ENCODE measurements at regions not wholly inside any gene's neighbourhood (a gene's known extent, or its start where the extent isn't known, plus 50 kb on each side); places are given as distances from the start of the nearest gene placed in this dataset.

GRCh38 chr2:204272089-204272488 is 273.2 kb upstream of the PARD3B start:
- DNase-seq (ENCODE audit: low read depth) = no peak

- no peak for DNase-seq (ENCODE audit: low read depth)
These were observed 272.5 kb upstream of the PARD3B start for GRCh38 chr2:204272610-204273287.

GRCh38 chr2:204274429-204274828 is 270.8 kb upstream of the PARD3B start:
- DNase-seq (ENCODE audit: low read depth) = no peak

GRCh38 chr2:204274991-204275390 is 270.3 kb upstream of the PARD3B start:
- DNase-seq (ENCODE audit: low read depth) = no peak

- DNase-seq (ENCODE audit: low read depth) = no peak
These were observed 268.0 kb upstream of the PARD3B start for GRCh38 chr2:204277226-204277625.

- DNase-seq (ENCODE audit: low read depth) = no peak
These were observed 266.8 kb upstream of the PARD3B start for GRCh38 chr2:204278454-204278853.

GRCh38 chr2:204279819-204280218 is 265.5 kb upstream of the PARD3B start:
- peak; percentile 22 for DNase-seq (ENCODE audit: low read depth)

- no peak for DNase-seq (ENCODE audit: low read depth)
These were observed 265.0 kb upstream of the PARD3B start for GRCh38 chr2:204280262-204280668.

GRCh38 chr2:204282081-204282480 is 263.2 kb upstream of the PARD3B start:
- DNase-seq (ENCODE audit: low read depth) = no peak

- peak; percentile 17 for DNase-seq (ENCODE audit: low read depth)
These were observed 262.8 kb upstream of the PARD3B start for GRCh38 chr2:204282525-204282924.

- peak; percentile 18 for DNase-seq (ENCODE audit: low read depth)
These were observed 256.2 kb upstream of the PARD3B start for GRCh38 chr2:204289066-204289465.

- no peak for DNase-seq (ENCODE audit: low read depth)
These were observed 252.8 kb upstream of the PARD3B start for GRCh38 chr2:204292439-204292838.

GRCh38 chr2:204293884-204294747 is 251.2 kb upstream of the PARD3B start:
- DNase-seq (ENCODE audit: low read depth) = no peak

- no peak for DNase-seq (ENCODE audit: low read depth)
These were observed 246.9 kb upstream of the PARD3B start for GRCh38 chr2:204298404-204298803.

GRCh38 chr2:204299766-204300165 is 245.5 kb upstream of the PARD3B start:
- DNase-seq (ENCODE audit: low read depth) = no peak

GRCh38 chr2:204306667-204307066 is 238.6 kb upstream of the PARD3B start:
- DNase-seq (ENCODE audit: low read depth) = no peak

- no peak for DNase-seq (ENCODE audit: low read depth)
These were observed 233.2 kb upstream of the PARD3B start for GRCh38 chr2:204312105-204312504.

GRCh38 chr2:204313256-204313655 is 232.0 kb upstream of the PARD3B start:
- no peak for DNase-seq (ENCODE audit: low read depth)

GRCh38 chr2:204315236-204315662 is 230.0 kb upstream of the PARD3B start:
- DNase-seq (ENCODE audit: low read depth) = peak; percentile 40

GRCh38 chr2:204317640-204318039 is 227.6 kb upstream of the PARD3B start:
- no peak for DNase-seq (ENCODE audit: low read depth)

GRCh38 chr2:204321027-204321800 is 224.1 kb upstream of the PARD3B start:
- no peak for DNase-seq (ENCODE audit: low read depth)

- peak; percentile 39 for DNase-seq (ENCODE audit: low read depth)
These were observed 223.1 kb upstream of the PARD3B start for GRCh38 chr2:204321910-204322751.
